ENCODE measurements at regions not wholly inside any gene's neighbourhood (a gene's known extent, or its start where the extent isn't known, plus 50 kb on each side); places are given as distances from the start of the nearest gene placed in this dataset.

GRCh38 chr18:42275949-42276730 lies 321.1 kb downstream of the PIK3C3 start:
- Histone ChIP-seq H3K27ac (ENCODE audit: low read depth, low read length) (no peak overlapping the region), H3K36me3 (ENCODE audit: control insufficient read depth, insufficient read depth, low read length) (no peaks in the 10 kb centered on the region), H3K4me1 (ENCODE audit: control insufficient read depth, insufficient read depth, low read length) (peaks cover 3% of the 10 kb centered on the region), H3K4me3 (ENCODE audit: low read depth, low read length) (no peak overlapping the region), H3K27me3 (ENCODE audit: control insufficient read depth, insufficient read depth, low read length) (no peaks in the 10 kb centered on the region), H3K9me3 (ENCODE audit: control insufficient read depth, insufficient read depth, low read length) (no peaks in the 10 kb centered on the region)
- 57% methylated on average over 3 of the region's 8 CpGs for WGBS (ENCODE audit: insufficient coverage)
- DNase-seq (ENCODE audit: low read depth in 4 of 6, low spot score in 6 of 6) = no peak

GRCh38 chr18:42281124-42281523 lies 326.1 kb downstream of the PIK3C3 start:
- Histone ChIP-seq H3K36me3 (ENCODE audit: control insufficient read depth, insufficient read depth, low read length) (no peaks in the 10 kb centered on the region), H3K9me3 (ENCODE audit: control insufficient read depth, insufficient read depth, low read length) (no peaks in the 10 kb centered on the region), H3K4me3 (ENCODE audit: low read depth, low read length) (no peak overlapping the region), H3K27ac (ENCODE audit: low read depth, low read length) (no peak overlapping the region), H3K4me1 (ENCODE audit: control insufficient read depth, insufficient read depth, low read length) (no peaks in the 10 kb centered on the region), H3K27me3 (ENCODE audit: control insufficient read depth, insufficient read depth, low read length) (no peaks in the 10 kb centered on the region)
- no peak for DNase-seq (ENCODE audit: low read depth in 4 of 6, low spot score in 6 of 6)

DNA sequence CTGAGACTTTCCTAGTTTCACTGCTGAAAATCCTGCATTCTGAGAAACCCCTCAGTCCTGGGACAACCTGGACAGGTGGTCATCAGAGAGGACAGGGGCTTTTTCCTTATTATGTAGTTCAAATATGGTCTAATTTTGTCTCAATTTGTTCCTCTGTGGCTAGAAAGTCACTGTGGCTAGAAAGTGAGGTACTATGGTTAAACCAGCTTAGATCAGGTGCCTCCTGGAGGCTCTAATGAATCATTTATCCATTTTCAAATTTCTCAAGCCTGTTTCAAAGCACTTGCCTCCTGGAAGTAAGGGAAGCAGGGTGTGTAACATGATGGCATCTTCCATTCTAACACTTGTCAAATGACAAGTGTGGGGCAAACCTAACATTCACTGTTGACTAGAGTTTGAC lies 326.8 kb downstream of the PIK3C3 start:
- Histone ChIP-seq H3K27ac (ENCODE audit: low read depth, low read length) (no peak overlapping the region), H3K36me3 (ENCODE audit: control insufficient read depth, insufficient read depth, low read length) (no peaks in the 10 kb centered on the region), H3K4me3 (ENCODE audit: low read depth, low read length) (no peak overlapping the region), H3K9me3 (ENCODE audit: control insufficient read depth, insufficient read depth, low read length) (no peaks in the 10 kb centered on the region), H3K4me1 (ENCODE audit: control insufficient read depth, insufficient read depth, low read length) (no peaks in the 10 kb centered on the region), H3K27me3 (ENCODE audit: control insufficient read depth, insufficient read depth, low read length) (no peaks in the 10 kb centered on the region)
- no peak for DNase-seq (ENCODE audit: low read depth in 4 of 6, low spot score in 6 of 6)

DNA sequence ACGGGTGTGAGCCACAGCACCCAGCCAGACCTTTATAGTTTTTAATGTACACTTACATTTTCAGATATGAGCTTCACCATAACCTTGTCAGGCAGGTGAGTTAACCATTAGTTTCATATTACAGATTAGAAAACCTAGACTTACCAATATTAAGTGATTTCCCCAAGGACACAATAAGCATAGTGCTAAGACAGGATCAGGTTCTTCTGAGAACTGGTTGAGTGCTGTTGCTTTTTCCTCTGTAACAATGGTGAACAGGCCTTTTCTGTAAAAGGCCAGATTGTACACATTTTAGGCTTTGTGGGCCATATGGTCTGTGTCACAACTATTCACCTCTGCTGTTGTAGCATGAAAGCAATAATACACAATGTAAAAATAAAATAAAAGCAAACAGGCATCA lies 332.0 kb downstream of the PIK3C3 start:
- H3K36me3 ChIP-seq (ENCODE audit: control insufficient read depth, insufficient read depth, low read length) = no peaks in the 10 kb centered on the region
- WGBS (ENCODE audit: insufficient coverage) = no CpG with 5 or more reads among the region's 1 CpG

DNA sequence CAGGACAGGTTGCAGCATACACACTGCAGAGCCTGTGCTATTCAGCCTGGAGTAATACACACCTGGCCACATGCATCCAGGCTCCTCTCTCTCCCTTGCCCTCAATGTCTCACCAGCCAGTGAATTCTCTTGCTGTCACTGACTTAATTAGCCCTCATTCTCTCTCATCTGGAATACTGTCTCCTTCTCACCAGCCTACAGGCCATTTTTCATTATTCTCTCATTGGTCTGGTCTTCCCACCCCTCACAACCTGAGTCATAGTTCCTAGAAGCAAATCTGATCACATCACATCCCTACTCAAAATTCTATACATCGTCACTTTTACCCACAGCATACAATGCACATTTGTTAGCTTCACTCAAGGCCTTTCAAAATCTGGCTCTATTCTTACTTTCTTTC lies 333.1 kb downstream of the PIK3C3 start:
- 93% methylated on average over 1 of the region's 1 CpG for WGBS (ENCODE audit: insufficient coverage)
- Histone ChIP-seq H3K27ac (ENCODE audit: low read depth, low read length) (no peak overlapping the region), H3K4me1 (ENCODE audit: control insufficient read depth, insufficient read depth, low read length) (no peaks in the 10 kb centered on the region), H3K27me3 (ENCODE audit: control insufficient read depth, insufficient read depth, low read length) (no peaks in the 10 kb centered on the region), H3K9me3 (ENCODE audit: control insufficient read depth, insufficient read depth, low read length) (no peaks in the 10 kb centered on the region), H3K36me3 (ENCODE audit: control insufficient read depth, insufficient read depth, low read length) (no peaks in the 10 kb centered on the region), H3K4me3 (ENCODE audit: low read depth, low read length) (no peak overlapping the region)
- DNase-seq (ENCODE audit: low read depth in 4 of 6, low spot score in 6 of 6) = no peak

More for the DNA sequence above, 332.0 kb downstream of the PIK3C3 start:
- Histone ChIP-seq H3K4me1 (ENCODE audit: control insufficient read depth, insufficient read depth, low read length) (no peaks in the 10 kb centered on the region), H3K4me3 (ENCODE audit: low read depth, low read length) (no peak overlapping the region), H3K27me3 (ENCODE audit: control insufficient read depth, insufficient read depth, low read length) (no peaks in the 10 kb centered on the region), H3K9me3 (ENCODE audit: control insufficient read depth, insufficient read depth, low read length) (no peaks in the 10 kb centered on the region), H3K27ac (ENCODE audit: low read depth, low read length) (no peak overlapping the region)
- DNase-seq (ENCODE audit: low read depth in 4 of 6, low spot score in 6 of 6) = no peak

GRCh38 chr18:42289526-42289925 lies 334.5 kb downstream of the PIK3C3 start:
- no peaks in the 10 kb centered on the region for H3K36me3 ChIP-seq (ENCODE audit: control insufficient read depth, insufficient read depth, low read length)
- H3K27me3 ChIP-seq (ENCODE audit: control insufficient read depth, insufficient read depth, low read length) = no peaks in the 10 kb centered on the region
- no peak for DNase-seq (ENCODE audit: low read depth in 4 of 6, low spot score in 6 of 6)
- WGBS (ENCODE audit: insufficient coverage) = 89% methylated on average over 2 of the region's 4 CpGs
- H3K9me3 ChIP-seq (ENCODE audit: control insufficient read depth, insufficient read depth, low read length) = no peaks in the 10 kb centered on the region
- no peak overlapping the region for H3K4me3 ChIP-seq (ENCODE audit: low read depth, low read length)
- no peaks in the 10 kb centered on the region for H3K4me1 ChIP-seq (ENCODE audit: control insufficient read depth, insufficient read depth, low read length)
- H3K27ac ChIP-seq (ENCODE audit: low read depth, low read length) = no peak overlapping the region

DNA sequence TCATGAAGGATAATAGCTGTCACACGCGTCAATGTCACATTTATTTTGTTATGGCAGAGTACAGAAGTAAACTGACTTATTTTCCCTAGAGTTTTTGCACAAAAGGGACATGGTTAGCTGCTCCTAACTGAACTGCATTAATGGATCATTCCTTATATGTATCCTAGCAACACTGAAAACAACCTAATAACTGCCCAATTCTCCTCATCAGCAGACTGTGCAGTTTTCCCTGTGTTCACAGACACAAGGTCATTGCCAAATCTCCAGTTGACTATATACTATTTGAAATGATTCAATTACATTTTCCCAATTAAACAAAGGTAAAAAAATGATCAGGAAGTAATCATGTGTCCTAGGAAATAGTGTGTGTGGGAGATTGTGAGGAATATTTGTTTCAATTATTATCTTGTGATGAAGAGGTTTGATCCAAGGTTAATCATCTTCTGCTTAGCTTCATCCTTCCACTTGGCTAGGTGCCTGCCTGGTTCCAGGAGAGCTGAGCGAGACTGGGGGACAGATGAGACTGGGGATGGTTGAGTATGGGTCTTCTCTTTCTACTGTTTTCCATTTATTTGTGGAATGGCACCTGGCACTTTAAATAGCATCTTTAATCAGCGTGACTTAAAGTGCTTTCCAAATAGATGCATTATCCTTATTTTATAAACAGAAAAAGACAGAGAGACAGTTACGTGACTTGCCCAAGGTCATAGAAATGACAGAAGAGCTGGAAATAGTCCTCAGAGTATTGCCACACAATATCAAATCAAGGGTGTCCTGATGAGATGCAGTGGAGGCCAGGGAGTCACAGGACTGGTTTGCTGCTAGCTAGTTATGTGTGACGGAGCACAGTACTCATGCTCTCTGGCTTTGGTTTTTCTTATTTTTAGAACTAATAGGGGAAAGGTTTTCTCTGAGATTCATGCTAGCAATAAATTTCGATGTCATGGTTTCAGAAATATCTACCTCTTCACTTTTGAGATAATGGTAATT lies 335.6 kb downstream of the PIK3C3 start:
- no peak overlapping the region for H3K4me3 ChIP-seq (ENCODE audit: low read depth, low read length)

GRCh38 chr18:42292654-42293053 lies 337.6 kb downstream of the PIK3C3 start:
- WGBS (ENCODE audit: insufficient coverage) = no CpG with 5 or more reads among the region's 2 CpGs
- no peaks in the 10 kb centered on the region for H3K9me3 ChIP-seq (ENCODE audit: control insufficient read depth, insufficient read depth, low read length)
- DNase-seq (ENCODE audit: low read depth in 4 of 6, low spot score in 6 of 6) = no peak
- H3K27ac ChIP-seq (ENCODE audit: low read depth, low read length) = no peak overlapping the region
- no peaks in the 10 kb centered on the region for H3K36me3 ChIP-seq (ENCODE audit: control insufficient read depth, insufficient read depth, low read length)
- no peaks in the 10 kb centered on the region for H3K4me1 ChIP-seq (ENCODE audit: control insufficient read depth, insufficient read depth, low read length)
- H3K4me3 ChIP-seq (ENCODE audit: low read depth, low read length) = no peak overlapping the region
- no peaks in the 10 kb centered on the region for H3K27me3 ChIP-seq (ENCODE audit: control insufficient read depth, insufficient read depth, low read length)

More for the DNA sequence above, 335.6 kb downstream of the PIK3C3 start:
- no peaks in the 10 kb centered on the region for H3K9me3 ChIP-seq (ENCODE audit: control insufficient read depth, insufficient read depth, low read length)
- WGBS (ENCODE audit: insufficient coverage) = 100% methylated on average over 1 of the region's 7 CpGs
- DNase-seq (ENCODE audit: low read depth in 4 of 6, low spot score in 6 of 6) = peak in 2 of 6 donors; percentile 37 to 79
- no peaks in the 10 kb centered on the region for H3K36me3 ChIP-seq (ENCODE audit: control insufficient read depth, insufficient read depth, low read length)
- H3K27me3 ChIP-seq (ENCODE audit: control insufficient read depth, insufficient read depth, low read length) = no peaks in the 10 kb centered on the region
- no peak overlapping the region for H3K27ac ChIP-seq (ENCODE audit: low read depth, low read length)
- no peaks in the 10 kb centered on the region for H3K4me1 ChIP-seq (ENCODE audit: control insufficient read depth, insufficient read depth, low read length)

DNA sequence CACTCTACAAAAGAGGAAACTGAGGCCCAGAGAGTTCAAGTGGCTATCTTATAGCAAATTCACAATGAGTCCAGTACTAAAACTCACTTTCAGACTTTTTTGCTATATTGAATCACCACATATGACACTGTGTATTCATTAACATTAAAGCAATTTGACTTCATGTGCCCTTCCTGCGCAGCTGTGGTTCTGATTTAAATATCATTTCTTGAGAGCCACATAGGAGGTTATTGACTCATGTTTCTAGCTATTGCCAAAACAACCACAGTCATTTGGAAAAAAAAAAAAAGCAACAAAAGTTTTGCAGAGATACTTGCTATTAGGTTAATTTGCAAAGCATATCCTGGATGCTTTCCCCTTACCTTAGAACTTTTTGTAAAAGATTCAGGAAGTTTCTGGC lies 341.2 kb downstream of the PIK3C3 start:
- no peaks in the 10 kb centered on the region for H3K9me3 ChIP-seq (ENCODE audit: control insufficient read depth, insufficient read depth, low read length)
- H3K27ac ChIP-seq (ENCODE audit: low read depth, low read length) = no peak overlapping the region
- DNase-seq (ENCODE audit: low read depth in 4 of 6, low spot score in 6 of 6) = no peak
- WGBS (ENCODE audit: insufficient coverage) = no CpG with 5 or more reads among the region's 1 CpG
- H3K27me3 ChIP-seq (ENCODE audit: control insufficient read depth, insufficient read depth, low read length) = no peaks in the 10 kb centered on the region
- peaks cover 5% of the 10 kb centered on the region for H3K4me1 ChIP-seq (ENCODE audit: control insufficient read depth, insufficient read depth, low read length)
- H3K36me3 ChIP-seq (ENCODE audit: control insufficient read depth, insufficient read depth, low read length) = no peaks in the 10 kb centered on the region
- no peak overlapping the region for H3K4me3 ChIP-seq (ENCODE audit: low read depth, low read length)

- DNase-seq (ENCODE audit: low read depth in 4 of 6, low spot score in 6 of 6) = no peak
- H3K27me3 ChIP-seq (ENCODE audit: control insufficient read depth, insufficient read depth, low read length) = no peaks in the 10 kb centered on the region
- H3K9me3 ChIP-seq (ENCODE audit: control insufficient read depth, insufficient read depth, low read length) = no peaks in the 10 kb centered on the region
- H3K4me1 ChIP-seq (ENCODE audit: control insufficient read depth, insufficient read depth, low read length) = peaks cover 5% of the 10 kb centered on the region
- no peaks in the 10 kb centered on the region for H3K36me3 ChIP-seq (ENCODE audit: control insufficient read depth, insufficient read depth, low read length)
- no peak overlapping the region for H3K4me3 ChIP-seq (ENCODE audit: low read depth, low read length)
- no peak overlapping the region for H3K27ac ChIP-seq (ENCODE audit: low read depth, low read length)
Observed at GRCh38 chr18:42296723-42297122, 341.7 kb downstream of the PIK3C3 start.
